Gastroesophageal sphincter (tissue), 3 donors: ENCODE measurements at regions not wholly inside any gene's neighbourhood (a gene's known extent, or its start where the extent isn't known, plus 50 kb on each side); places are given as distances from the start of the nearest gene placed in this dataset.

Experiments used
- CTCF ChIP-seq, 4 experiments: fragments of 200-600 bp in 2 of 4; fragments of 450-650 bp in 2 of 4; sonication (generic) in 1 of 4; IDR thresholded peaks; one replicate each; pipeline ENCODE4 v1.5.1; 2017 to 2019; ENCODE audit warnings: antibody characterized with exemption in 4 of 4, mild to moderate bottlenecking in 2 of 4, moderate library complexity in 2 of 4
- EP300 ChIP-seq: sonication (generic); formaldehyde crosslinking; IDR thresholded peaks from one replicate; pipeline ENCODE4 v1.6.1; 2017; ENCODE audit warnings: antibody characterized with exemption, mild to moderate bottlenecking
- POLR2A ChIP-seq, 2 donors: fragments of 450-650 bp; IDR thresholded peaks; one replicate each; pipeline ENCODE4 v1.6.1; 2017; ENCODE audit warnings: antibody characterized with exemption in 2 of 2, mild to moderate bottlenecking in 2 of 2, moderate library complexity in 1 of 2
- POLR2AphosphoS5 ChIP-seq: sonication (generic); formaldehyde crosslinking; IDR thresholded peaks from one replicate; pipeline ENCODE4 v1.6.1; 2017; ENCODE audit warnings: antibody characterized with exemption

GRCh38 chr6:9801249-9801754, 613.6 kb downstream of the TFAP2A start:
- TF ChIP-seq POLR2A (IDR thresholded peaks at IDR 0.05) (no peak), CTCF (IDR thresholded peaks at IDR 0.05) (no peak), POLR2AphosphoS5 (no peak), EP300 (no peak)
